ENCODE measurements at regions not wholly inside any gene's neighbourhood (a gene's known extent, or its start where the extent isn't known, plus 50 kb on each side); places are given as distances from the start of the nearest gene placed in this dataset.

GRCh38 chr1:98103617-98104285 lies 182.9 kb upstream of the DPYD start:
- no peak for DNase-seq

DNA sequence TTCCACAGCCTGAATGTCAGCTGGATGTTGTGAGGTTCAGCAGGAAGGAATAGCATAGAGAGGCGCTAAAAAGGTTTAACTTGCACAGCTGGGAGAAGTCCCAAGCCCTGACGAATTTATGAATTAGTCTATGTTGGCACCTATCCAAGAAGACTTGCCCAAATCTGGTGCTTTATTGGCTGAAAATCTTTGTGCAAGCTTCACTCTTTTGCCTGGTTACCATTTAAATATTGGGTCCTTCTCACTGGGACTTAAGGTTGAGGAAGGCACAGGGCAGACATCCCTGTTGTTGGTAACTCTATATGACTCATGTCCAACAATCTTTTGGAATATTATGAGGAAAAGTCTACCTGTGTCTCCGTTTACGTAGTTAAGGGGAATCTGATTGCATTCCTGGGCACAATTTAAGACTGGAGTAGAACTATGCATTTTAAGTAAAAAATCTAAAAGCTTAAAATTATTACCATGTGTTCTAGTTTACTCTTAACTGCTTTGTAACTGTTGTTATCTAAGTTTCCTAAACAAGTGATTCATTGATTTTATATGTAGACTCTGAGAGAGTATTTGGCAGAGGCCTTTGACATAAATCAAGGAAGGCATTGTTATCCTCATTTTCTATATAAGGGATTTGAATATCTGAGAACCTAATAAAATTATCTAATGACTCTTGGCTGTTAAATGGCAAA lies 181.7 kb upstream of the DPYD start:
- DNase-seq = no peak

DNA sequence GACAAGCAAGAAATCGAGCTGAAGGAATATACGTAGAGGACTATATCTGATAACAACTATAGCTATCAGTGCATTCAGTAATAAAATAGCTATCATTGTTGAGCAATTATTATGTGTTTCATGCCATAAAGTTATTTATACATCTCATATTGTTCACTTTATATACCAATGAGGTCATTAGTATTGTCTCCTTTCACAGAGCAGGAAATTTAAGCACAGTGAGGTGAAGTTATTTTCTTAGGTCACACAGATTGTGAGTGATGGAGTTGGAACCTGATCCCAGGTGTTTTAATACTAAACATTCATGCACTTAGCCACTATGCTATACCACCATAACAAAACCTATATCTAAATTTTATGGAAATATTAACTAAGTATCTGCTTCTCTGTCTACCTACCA lies 180.5 kb upstream of the DPYD start:
- no peak for DNase-seq

GRCh38 chr1:98099501-98099900 lies 178.7 kb upstream of the DPYD start:
- DNase-seq = no peak

- no peak for DNase-seq
Measured at GRCh38 chr1:98098473-98098872, 177.6 kb upstream of the DPYD start.

DNA sequence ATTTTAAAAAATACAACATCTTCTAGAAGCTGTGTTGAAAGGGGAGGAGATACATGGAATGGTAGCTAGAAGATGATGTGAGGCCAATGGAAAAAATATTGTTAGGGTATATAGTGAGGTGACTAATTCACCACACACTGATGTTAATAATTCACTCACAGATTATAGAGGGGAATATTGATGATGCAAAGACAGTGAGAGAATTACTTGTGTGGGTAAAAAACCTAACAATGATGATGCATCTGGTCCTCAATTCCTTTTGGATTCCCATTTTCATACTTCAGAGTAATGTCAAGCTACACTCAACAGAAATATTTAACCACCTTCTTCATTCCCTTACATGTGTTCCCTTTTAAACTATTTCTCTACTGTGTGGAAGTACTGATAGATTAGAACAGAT lies 169.5 kb upstream of the DPYD start:
- no peak for DNase-seq

DNA sequence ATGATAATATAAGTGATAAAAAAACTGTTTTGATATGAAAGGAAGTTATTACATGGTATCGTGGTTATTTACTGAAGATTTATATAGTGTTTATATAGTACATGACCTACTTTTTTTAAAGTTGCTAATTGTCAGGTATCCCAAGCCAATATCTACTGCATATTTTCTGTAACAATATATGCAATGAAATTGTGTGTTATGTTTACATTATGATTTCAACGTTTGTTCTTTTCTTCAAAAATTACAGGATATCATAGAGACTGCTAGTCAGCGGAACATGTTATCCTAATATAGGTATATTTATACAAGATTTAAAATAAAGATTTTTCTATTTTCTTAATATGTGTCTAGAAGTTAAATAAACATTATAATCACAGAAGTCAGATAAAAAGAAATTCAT lies 167.5 kb upstream of the DPYD start:
- DNase-seq = no peak

DNA sequence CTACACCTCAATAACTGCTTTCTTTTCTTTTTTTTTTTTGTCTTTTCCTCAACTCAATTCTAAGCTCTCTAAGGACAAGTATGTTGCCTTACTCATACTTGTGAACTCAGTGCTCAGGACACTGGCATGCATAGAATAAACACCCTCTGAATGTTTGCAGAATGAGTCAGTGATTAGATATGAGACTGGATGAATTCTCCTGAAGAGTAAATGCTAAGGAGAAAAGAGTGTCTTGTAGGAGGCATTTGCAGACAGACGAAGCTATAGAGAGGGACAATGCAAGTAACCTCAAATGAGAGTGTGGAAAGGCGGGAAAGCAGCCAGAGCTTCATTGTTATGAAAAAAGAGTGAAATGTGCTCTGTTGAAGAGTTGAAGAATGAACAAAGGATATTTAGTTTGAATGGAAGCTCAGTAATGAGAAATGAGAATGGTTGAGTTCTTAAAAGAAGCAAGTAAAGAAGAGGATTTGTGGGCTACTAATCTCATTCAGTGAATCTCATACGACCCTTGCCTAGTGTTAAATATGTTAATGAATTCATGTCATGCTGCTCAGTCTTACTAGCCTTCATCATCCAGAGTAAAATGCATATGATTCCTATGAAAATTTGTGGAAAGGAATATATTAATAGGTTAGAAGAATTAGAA lies 166.1 kb upstream of the DPYD start:
- DNase-seq = no peak

DNA sequence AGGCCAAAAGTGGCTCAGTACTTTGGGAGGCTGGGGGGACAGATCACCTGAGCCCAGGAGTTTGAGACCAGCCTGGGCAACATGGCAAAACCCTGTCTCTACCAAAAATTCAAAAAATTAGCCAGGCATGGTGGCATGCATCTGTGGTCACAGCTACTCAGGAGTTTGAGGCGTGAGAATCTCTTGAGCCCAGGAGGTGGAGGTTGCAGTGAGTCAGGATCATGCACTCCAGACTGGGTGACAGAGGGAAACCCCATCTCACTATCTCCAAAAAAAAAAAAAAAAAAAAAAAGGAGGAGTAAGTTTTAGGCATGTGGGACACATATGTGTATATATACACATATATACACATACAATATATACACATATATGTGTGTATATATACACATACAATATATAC lies 165.3 kb upstream of the DPYD start:
- no peak for DNase-seq

- no peak for DNase-seq
Measured at GRCh38 chr1:98084188-98084587, 163.4 kb upstream of the DPYD start.

DNA sequence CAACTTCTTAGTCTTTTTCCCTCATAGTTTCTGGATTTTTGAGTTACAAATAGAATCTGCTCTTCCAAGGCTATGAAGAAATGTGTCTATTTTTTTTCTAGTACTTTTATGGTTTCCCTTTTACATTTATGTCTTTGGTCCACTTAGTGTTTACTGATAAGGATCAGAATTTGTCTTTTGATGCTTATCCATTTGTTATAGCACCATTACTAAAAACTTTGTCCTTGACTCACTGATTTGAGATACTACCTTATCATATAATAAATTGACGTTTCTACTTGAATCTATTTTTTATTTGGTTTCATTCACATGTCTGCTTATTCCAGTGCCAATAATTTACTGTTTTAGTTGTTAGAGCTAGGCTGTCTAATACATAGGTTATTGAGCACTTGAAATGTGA lies 161.1 kb upstream of the DPYD start:
- no peak for DNase-seq

DNA sequence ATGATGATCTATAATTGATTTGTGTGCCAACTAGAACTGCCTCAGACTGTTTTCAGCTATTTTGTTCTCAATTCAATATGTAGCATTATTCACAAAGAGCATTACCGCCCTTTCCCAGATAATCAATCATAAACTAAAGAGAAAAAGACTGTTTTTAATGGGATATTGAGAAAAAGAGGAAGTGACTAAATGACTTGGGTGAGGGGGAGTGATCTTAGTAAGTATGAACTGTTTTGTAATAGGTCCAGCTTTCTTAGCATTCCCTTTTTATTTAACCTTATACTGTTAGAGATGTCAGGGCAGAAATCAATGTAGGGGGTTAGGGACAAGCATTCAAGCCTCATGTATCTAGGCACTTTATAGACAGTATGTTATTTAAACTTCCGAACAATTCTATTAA lies 157.8 kb upstream of the DPYD start:
- no peak for DNase-seq

DNA sequence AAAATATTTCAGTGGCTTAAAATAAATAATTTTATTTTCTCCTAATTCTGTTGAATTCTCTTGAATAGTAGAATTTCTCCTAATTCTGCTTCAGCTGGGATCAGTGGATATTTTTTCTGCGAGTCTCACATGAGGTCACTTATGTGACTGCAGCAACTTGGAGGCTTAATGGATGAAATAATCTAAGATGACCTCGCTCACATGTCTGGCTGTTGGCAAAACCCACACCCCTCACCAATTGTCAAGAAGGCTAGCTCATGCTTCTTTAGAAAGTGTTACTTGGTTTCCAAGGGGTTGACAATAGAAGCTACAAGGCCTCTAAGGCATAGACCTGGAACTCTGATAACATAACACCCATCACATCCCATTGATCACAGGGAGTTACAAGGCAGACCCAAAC lies 156.9 kb upstream of the DPYD start:
- no peak for DNase-seq

DNA sequence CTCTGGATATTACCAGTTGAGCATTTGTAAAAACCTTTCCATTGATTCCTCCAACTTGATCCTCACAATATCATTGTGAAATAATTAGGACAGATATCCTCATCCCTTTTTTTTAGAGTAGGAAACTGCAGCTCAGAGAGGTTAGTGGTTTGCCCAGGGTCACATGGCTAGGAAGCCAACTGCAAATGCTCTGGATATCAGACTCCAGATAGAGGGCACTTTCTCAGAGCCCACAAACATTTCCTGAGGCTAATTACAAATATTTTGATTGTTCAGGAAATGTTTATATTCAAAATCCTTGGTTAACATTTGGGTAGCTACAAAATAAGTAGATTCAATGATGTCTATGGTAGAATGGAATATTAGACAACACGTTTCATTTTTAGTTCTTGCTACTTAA lies 154.8 kb upstream of the DPYD start:
- no peak for DNase-seq

- DNase-seq = no peak
Measured at GRCh38 chr1:98073823-98074222, 153.0 kb upstream of the DPYD start.

- no peak for DNase-seq
Measured at GRCh38 chr1:98073106-98073505, 152.3 kb upstream of the DPYD start.

GRCh38 chr1:98072047-98072446 lies 151.2 kb upstream of the DPYD start:
- no peak for DNase-seq

GRCh38 chr1:98068016-98068415 lies 147.2 kb upstream of the DPYD start:
- DNase-seq = no peak

DNA sequence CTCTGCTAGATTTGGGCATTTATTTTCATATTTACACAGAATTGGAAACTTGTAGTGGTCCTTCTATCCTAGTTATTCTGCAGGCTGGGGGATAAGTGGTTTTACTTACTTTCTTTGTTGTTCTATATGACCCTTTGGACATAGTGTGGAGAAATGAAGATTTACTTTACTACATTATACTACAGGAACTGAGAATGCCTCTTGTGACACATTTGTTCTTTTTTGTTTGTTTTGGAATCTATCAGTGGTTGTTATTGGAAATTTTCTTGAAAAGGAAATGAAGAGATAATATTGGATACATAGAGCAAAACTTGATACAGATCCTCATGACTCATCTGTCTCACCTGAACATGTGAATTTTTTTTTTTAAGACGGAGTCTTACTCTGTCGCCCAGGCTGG lies 146.1 kb upstream of the DPYD start:
- no peak for DNase-seq

- DNase-seq = no peak
Measured at GRCh38 chr1:98059620-98060019, 138.8 kb upstream of the DPYD start.

- no peak for DNase-seq
Measured at GRCh38 chr1:98058676-98059075, 137.8 kb upstream of the DPYD start.

DNA sequence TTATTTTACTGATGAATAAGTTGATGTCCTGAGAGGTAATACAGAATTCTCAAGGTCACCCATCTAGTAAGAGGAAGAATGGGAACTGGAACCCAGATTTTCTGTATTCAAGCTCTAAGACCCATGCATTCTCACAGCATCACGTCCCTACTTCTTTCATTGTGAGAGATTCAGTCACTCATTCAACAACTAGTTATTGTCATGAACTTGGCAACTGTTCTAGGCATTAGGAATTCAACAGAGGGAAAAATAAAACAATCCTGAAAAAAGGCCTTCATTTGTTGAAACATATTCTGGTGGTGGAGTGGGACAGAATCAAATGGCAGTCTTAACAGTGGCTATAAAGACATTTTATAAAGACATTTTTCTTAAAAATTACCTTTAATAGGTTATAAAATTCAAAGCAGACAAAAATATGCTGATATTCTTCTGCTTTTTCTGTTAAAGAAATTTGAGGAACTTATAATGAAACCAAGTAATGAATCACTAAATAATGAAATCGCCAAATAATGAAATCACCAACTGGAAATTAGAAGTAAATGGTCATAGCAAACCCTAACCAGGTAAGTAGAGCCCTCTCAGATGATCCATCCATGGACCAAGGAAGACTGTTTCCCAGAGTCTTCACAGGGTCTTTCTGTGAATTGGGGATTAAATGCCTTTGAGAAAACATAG lies 136.5 kb upstream of the DPYD start:
- no peak for DNase-seq

DNA sequence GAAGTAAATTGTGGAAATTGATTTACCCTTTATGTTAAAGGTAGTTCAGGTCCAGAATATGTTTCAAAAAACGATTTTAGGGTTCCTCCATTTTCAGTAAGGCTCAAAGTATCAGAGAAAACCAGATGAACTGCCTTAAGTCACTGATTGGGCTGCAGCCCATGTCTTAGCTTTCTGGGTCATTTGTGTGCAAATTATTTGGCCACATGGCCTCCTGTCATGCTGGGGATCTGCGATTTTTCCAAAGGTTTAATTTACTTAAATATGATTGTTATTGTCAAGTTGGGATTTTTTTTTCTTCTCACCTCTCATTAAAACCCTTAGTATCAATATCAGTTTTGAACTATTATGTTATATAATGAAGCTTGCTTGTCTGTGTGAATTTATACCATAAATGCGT lies 135.9 kb upstream of the DPYD start:
- no peak for DNase-seq

DNA sequence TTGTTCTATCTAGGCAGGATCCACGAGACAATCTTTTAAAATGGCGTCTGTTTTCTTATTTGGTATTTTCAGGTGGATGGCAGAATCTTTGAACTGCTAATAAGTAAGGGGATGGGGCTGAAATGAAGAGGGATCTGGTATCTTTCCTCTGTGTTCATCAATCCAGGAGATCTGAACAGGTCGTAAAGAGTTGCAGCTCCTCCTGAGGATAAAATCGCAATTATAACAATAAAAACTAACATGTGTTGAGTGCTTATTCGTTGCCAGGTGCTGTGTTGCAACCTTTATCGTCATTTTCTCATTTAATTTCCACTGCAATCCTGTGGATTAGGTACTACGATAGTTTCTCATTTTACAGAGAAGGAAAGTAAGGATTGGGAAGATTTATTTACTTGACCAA lies 134.6 kb upstream of the DPYD start:
- DNase-seq = no peak

Data from GOT3 (cell line).